ENCODE measurements at regions not wholly inside any gene's neighbourhood (a gene's known extent, or its start where the extent isn't known, plus 50 kb on each side); places are given as distances from the start of the nearest gene placed in this dataset.

DNA sequence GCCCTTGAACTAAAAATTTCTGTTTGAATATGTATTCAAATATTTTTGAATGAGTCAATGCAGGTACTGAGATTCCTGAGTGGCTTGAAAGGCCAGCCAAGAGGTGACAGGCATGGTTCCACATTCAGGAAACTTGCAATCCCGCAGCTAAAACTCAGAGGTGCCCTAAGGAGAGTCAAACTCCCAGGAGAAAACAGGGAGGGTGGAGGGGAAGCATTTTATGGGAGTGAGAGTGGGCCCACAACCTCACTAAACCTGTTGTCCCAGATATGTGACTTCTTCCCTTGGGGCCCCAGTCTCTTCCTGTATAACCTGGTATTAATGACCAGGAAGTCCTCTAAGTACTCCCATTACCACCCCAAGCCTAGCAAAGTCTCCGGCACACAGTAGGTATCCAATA lies 189.6 kb downstream of the PLPP3 start:
- no peak overlapping the region for H3K27ac ChIP-seq (ENCODE audit: low read length)
- no peak overlapping the region for H3K9ac ChIP-seq (ENCODE audit: low read length)
- H3K9me3 ChIP-seq (ENCODE audit: insufficient read depth, low read length), result no peaks in the 10 kb centered on the region
- TF ChIP-seq, protein P1, sequence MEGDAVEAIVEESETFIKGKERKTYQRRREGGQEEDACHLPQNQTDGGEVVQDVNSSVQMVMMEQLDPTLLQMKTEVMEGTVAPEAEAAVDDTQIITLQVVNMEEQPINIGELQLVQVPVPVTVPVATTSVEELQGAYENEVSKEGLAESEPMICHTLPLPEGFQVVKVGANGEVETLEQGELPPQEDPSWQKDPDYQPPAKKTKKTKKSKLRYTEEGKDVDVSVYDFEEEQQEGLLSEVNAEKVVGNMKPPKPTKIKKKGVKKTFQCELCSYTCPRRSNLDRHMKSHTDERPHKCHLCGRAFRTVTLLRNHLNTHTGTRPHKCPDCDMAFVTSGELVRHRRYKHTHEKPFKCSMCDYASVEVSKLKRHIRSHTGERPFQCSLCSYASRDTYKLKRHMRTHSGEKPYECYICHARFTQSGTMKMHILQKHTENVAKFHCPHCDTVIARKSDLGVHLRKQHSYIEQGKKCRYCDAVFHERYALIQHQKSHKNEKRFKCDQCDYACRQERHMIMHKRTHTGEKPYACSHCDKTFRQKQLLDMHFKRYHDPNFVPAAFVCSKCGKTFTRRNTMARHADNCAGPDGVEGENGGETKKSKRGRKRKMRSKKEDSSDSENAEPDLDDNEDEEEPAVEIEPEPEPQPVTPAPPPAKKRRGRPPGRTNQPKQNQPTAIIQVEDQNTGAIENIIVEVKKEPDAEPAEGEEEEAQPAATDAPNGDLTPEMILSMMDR (IDR thresholded peaks at IDR 0.05; ENCODE audit: low read depth, low read length), result no peak
- TF ChIP-seq EZH2phosphoT487 (IDR thresholded peaks at IDR 0.05; ENCODE audit: low read depth), result no peak
- no peaks in the 10 kb centered on the region for H3K27me3 ChIP-seq (ENCODE audit: low read depth, low read length)
- H3K4me1 ChIP-seq (ENCODE audit: low read length), result no peaks in the 10 kb centered on the region
- H3K4me2 ChIP-seq (ENCODE audit: low read length), result no peak overlapping the region
- no peaks in the 10 kb centered on the region for H3K36me3 ChIP-seq (replicated peaks; ENCODE audit: low read depth, low read length)
- no peak overlapping the region for H3K4me3 ChIP-seq (ENCODE audit: low read length)
- no peaks in the 10 kb centered on the region for H3K79me2 ChIP-seq (ENCODE audit: low read length)
- no peaks in the 10 kb centered on the region for H4K20me1 ChIP-seq (ENCODE audit: insufficient read depth, low read length)
- H2AFZ ChIP-seq (ENCODE audit: low read depth, low read length), result no peak overlapping the region

DNA sequence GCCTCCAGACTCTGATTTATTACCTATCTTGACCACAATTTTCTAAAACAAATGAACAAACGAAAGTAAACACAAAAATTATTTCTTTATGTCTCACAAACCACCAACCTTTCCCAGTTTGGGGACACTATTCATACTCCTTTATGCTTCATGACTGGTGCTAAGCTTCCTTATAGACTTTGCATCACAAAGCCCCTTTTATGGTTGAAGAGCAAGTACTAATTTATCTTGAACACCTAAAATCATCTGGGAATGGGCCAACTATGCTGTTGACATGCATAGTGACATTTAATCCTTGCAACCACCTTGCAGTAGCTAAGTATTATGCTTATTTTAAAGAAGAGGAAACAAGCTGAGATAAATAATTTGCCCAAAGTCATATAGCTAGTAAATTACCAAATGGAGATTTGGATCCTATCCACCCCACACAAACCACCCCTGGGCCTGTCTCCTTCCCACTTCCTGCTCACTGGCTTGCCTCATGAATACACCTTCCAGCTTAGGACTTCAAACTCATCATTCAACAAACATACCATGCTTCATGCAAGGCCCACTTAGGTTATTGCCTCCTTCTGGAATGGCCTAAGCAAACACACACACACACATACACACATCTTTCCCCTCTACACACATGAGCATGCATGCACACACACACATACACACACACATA lies 192.2 kb downstream of the PLPP3 start:
- no peaks in the 10 kb centered on the region for H4K20me1 ChIP-seq (ENCODE audit: insufficient read depth, low read length)
- no peaks in the 10 kb centered on the region for H3K4me1 ChIP-seq (ENCODE audit: low read length)
- no peaks in the 10 kb centered on the region for H3K27me3 ChIP-seq (ENCODE audit: low read depth, low read length)
- no peak overlapping the region for H3K4me2 ChIP-seq (ENCODE audit: low read length)
- H3K9ac ChIP-seq (ENCODE audit: low read length), result no peak overlapping the region
- no peaks in the 10 kb centered on the region for H3K36me3 ChIP-seq (replicated peaks; ENCODE audit: low read depth, low read length)
- H3K27ac ChIP-seq (ENCODE audit: low read length), result no peak overlapping the region
- no peaks in the 10 kb centered on the region for H3K9me3 ChIP-seq (ENCODE audit: insufficient read depth, low read length)
- TF ChIP-seq, protein P1 (IDR thresholded peaks at IDR 0.05; ENCODE audit: low read depth, low read length), result no peak
- TF ChIP-seq EZH2phosphoT487 (IDR thresholded peaks at IDR 0.05; ENCODE audit: low read depth), result no peak
- H3K79me2 ChIP-seq (ENCODE audit: low read length), result no peaks in the 10 kb centered on the region
- no peak overlapping the region for H2AFZ ChIP-seq (ENCODE audit: low read depth, low read length)
- no peak overlapping the region for H3K4me3 ChIP-seq (ENCODE audit: low read length)

DNA sequence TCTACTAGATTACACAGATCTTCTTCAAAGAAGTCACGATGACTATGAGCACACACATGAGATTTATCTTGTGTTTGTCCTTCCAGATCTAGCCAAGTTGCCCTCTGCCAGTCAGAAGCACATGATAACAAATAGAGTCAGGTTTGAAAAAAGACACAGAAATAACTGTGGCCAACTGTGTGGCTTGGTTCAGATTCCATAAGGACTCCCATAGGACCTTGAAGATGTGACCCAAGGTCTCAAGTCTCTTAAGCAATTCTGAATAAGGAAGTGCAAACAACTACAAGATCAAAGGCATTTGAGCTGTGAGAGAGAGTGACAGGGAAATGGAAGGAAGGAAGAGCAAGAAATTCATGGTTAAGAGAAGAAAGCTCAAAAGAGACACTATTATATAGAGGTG lies 194.0 kb downstream of the PLPP3 start:
- Histone ChIP-seq H3K27me3 (ENCODE audit: low read depth, low read length) (no peaks in the 10 kb centered on the region), H3K9ac (ENCODE audit: low read length) (no peak overlapping the region), H3K4me2 (ENCODE audit: low read length) (no peak overlapping the region)

DNA sequence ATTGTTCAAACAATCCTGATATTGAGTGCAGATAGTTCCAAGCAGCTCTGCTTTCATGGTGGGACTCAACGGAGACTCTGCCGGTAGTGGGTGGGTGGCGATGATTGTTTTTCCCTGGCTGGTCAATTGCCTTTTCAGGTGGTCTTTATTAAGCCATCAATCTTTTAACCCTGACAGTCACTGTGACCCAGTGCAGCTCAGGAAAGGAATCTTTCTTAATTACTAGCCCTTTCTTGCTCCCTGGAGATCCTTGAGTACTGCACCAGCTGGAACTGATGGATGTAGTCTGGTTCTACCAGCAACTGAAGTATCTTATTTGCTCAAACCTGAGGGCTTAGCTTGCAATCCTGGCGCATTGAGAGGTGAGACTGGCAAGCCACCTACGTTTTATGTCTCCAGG lies 196.4 kb downstream of the PLPP3 start:
- H3K79me2 ChIP-seq (ENCODE audit: low read length), result no peaks in the 10 kb centered on the region
- H3K36me3 ChIP-seq (replicated peaks; ENCODE audit: low read depth, low read length), result no peaks in the 10 kb centered on the region
- H3K27me3 ChIP-seq (ENCODE audit: low read depth, low read length), result no peaks in the 10 kb centered on the region
- no peak overlapping the region for H3K27ac ChIP-seq (ENCODE audit: low read length)
- no peak for TF ChIP-seq EZH2phosphoT487 (IDR thresholded peaks at IDR 0.05; ENCODE audit: low read depth)
- TF ChIP-seq, protein P1 (IDR thresholded peaks at IDR 0.05; ENCODE audit: low read depth, low read length), result no peak
- H3K9ac ChIP-seq (ENCODE audit: low read length), result no peak overlapping the region
- no peaks in the 10 kb centered on the region for H3K4me1 ChIP-seq (ENCODE audit: low read length)
- no peak overlapping the region for H3K4me3 ChIP-seq (ENCODE audit: low read length)
- H3K9me3 ChIP-seq (ENCODE audit: insufficient read depth, low read length), result no peaks in the 10 kb centered on the region
- H4K20me1 ChIP-seq (ENCODE audit: insufficient read depth, low read length), result no peaks in the 10 kb centered on the region
- no peak overlapping the region for H3K4me2 ChIP-seq (ENCODE audit: low read length)
- H2AFZ ChIP-seq (ENCODE audit: low read depth, low read length), result no peak overlapping the region

More for the DNA sequence above, 194.0 kb downstream of the PLPP3 start:
- Histone ChIP-seq H3K4me1 (ENCODE audit: low read length) (no peaks in the 10 kb centered on the region), H3K4me3 (ENCODE audit: low read length) (no peak overlapping the region), H3K79me2 (ENCODE audit: low read length) (no peaks in the 10 kb centered on the region), H3K9me3 (ENCODE audit: insufficient read depth, low read length) (no peaks in the 10 kb centered on the region), H4K20me1 (ENCODE audit: insufficient read depth, low read length) (no peaks in the 10 kb centered on the region), H3K36me3 (replicated peaks; ENCODE audit: low read depth, low read length) (no peaks in the 10 kb centered on the region), H2AFZ (ENCODE audit: low read depth, low read length) (no peak overlapping the region), H3K27ac (ENCODE audit: low read length) (no peak overlapping the region)
- TF ChIP-seq, protein P1 (IDR thresholded peaks at IDR 0.05; ENCODE audit: low read depth, low read length), result no peak
- TF ChIP-seq EZH2phosphoT487 (IDR thresholded peaks at IDR 0.05; ENCODE audit: low read depth), result no peak

All from OCI-LY3 (cell line).